H1 (cell line): ENCODE measurements at regions not wholly inside any gene's neighbourhood (a gene's known extent, or its start where the extent isn't known, plus 50 kb on each side); places are given as distances from the start of the nearest gene placed in this dataset.

Source experiments
- CTBP2 ChIP-seq: IDR thresholded peaks from 2 replicates; pipeline ENCODE4 v1.7.0; 2011; ENCODE audit warnings: borderline replicate concordance, mild to moderate bottlenecking, moderate library complexity, mixed read lengths, low read length; ENCODE audit not compliant: insufficient read depth, insufficient read length
- CTCF ChIP-seq, 3 experiments: IDR thresholded peaks; 1 replicate in 2 of 3; 2 replicates in 1 of 3; pipeline versions ENCODE4 v1.5.1 to v1.6.1; 2011; ENCODE audit warnings: low read length in 3 of 3, mild to moderate bottlenecking in 3 of 3, inconsistent platforms in 2 of 3, low read depth in 1 of 3, moderate library complexity in 1 of 3; ENCODE audit not compliant: insufficient read depth in 1 of 3; ENCODE audit errors: control extremely low read depth in 1 of 3
- E2F6 ChIP-seq: IDR thresholded peaks from 2 replicates; pipeline ENCODE4 v1.6.1; 2012; ENCODE audit warnings: inconsistent platforms
- JUND ChIP-seq: IDR thresholded peaks from 2 replicates; pipeline ENCODE4 v1.6.1; 2011; ENCODE audit warnings: mild to moderate bottlenecking, improper control_type of control experiment, low read length
- RFX5 ChIP-seq: IDR thresholded peaks from 2 replicates; pipeline ENCODE4 v1.6.1; 2011; ENCODE audit warnings: low read depth, low read length, improper control_type of control experiment, borderline replicate concordance
- TF ChIP-seq, protein P1 (sequence below): IDR thresholded peaks from 2 replicates; pipeline ENCODE4 v1.6.1; 2011; ENCODE audit warnings: low read length, improper control_type of control experiment

DNA sequence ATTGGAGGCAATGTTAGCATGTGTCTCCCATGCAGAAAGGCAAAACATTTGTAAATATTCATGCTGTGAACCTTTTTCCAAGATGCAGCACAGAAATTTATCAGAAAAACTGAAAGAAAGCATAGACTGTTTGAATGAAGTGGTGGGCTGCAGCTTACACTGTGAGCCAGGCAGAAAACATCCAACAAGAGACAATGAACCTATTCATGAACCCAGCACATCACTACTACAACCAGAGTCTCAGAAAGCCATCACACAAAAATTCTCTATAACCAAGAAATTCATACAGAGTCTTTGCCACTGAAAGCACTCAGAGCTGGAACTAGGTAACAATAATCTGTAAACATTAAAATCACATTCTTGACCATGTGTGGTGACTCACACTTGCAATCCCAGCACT is 448.9 kb downstream of the UQCRFS1 start (continued):
- TF ChIP-seq CTCF (IDR thresholded peaks at IDR 0.05; ENCODE audit: control extremely low read depth in 1 of 3, insufficient read depth in 1 of 3, low read depth in 1 of 3, low read length in 3 of 3) = no peak
- TF ChIP-seq E2F6 = no peak
- TF ChIP-seq, protein P1, sequence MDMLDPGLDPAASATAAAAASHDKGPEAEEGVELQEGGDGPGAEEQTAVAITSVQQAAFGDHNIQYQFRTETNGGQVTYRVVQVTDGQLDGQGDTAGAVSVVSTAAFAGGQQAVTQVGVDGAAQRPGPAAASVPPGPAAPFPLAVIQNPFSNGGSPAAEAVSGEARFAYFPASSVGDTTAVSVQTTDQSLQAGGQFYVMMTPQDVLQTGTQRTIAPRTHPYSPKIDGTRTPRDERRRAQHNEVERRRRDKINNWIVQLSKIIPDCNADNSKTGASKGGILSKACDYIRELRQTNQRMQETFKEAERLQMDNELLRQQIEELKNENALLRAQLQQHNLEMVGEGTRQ = no peak
- no peak for TF ChIP-seq CTBP2
- no peak for TF ChIP-seq RFX5
- TF ChIP-seq JUND = no peak
